ENCODE measurements at regions not wholly inside any gene's neighbourhood (a gene's known extent, or its start where the extent isn't known, plus 50 kb on each side); places are given as distances from the start of the nearest gene placed in this dataset.

- CTCF ChIA-PET, result no interaction called here
- POLR2A ChIA-PET, result no interaction called here
- TF ChIP-seq ZNF530 (tag by site-specific recombination; IDR thresholded peaks at IDR 0.05; ENCODE audit: low read depth) (no peak), ZXDB (tag by site-specific recombination; IDR thresholded peaks at IDR 0.05) (no peak), ZNF629 (tag by site-specific recombination; IDR thresholded peaks at IDR 0.05) (no peak), TRIM28 (IDR thresholded peaks at IDR 0.05; ENCODE audit: borderline replicate concordance, low read length) (no peak), ZNF660 (tag by site-specific recombination; IDR thresholded peaks at IDR 0.05) (no peak), ZBTB20 (tag by site-specific recombination; IDR thresholded peaks at IDR 0.05) (no peak), ZNF341 (tag by site-specific recombination; IDR thresholded peaks at IDR 0.05; ENCODE audit: low read depth) (no peak), ZNF146 (tag by site-specific recombination; IDR thresholded peaks at IDR 0.05) (no peak), SCRT2 (tag by site-specific recombination; IDR thresholded peaks at IDR 0.05) (no peak), ZNF837 (tag by site-specific recombination; IDR thresholded peaks at IDR 0.05) (no peak)
These were observed 298.3 kb downstream of the CDK5RAP2 start for GRCh38 chr9:120281665-120282064.

GRCh38 chr9:120267929-120268328, 312.0 kb downstream of the CDK5RAP2 start:
- ChIA-PET CTCF (interaction anchor here (0.5 kb wide), 1 partner anchor 1122 kb away, joined by 3 read pairs; no protein-coding TSS in a partner anchor), POLR2A (no interaction called here)
- H3K36me3 ChIP-seq (ENCODE audit: control insufficient read depth in 2 of 2, insufficient read depth in 1 of 2, low read length in 2 of 2), result no peaks in the 10 kb centered on the region
- H3K4me3 ChIP-seq (ENCODE audit: low read depth, low read length), result no peak overlapping the region
- H3K9me3 ChIP-seq (ENCODE audit: control insufficient read depth, insufficient read depth, low read depth, low read length), result no peaks in the 10 kb centered on the region
- no peak overlapping the region for H3K27ac ChIP-seq (ENCODE audit: extremely low read depth, low read depth, low read length)
- no peak for TF ChIP-seq TCF7L2 (IDR thresholded peaks at IDR 0.05; ENCODE audit: borderline replicate concordance, low read depth, low read length)
- H3K4me1 ChIP-seq (ENCODE audit: control insufficient read depth, insufficient read depth, low read length), result no peaks in the 10 kb centered on the region

More at GRCh38 chr9:120281665-120282064, 298.3 kb downstream of the CDK5RAP2 start:
- Histone ChIP-seq H3K27ac (ENCODE audit: extremely low read depth, low read depth, low read length) (no peak overlapping the region), H3K36me3 (ENCODE audit: control insufficient read depth in 2 of 2, insufficient read depth in 1 of 2, low read length in 2 of 2) (no peaks in the 10 kb centered on the region), H3K4me3 (ENCODE audit: low read depth, low read length) (no peak overlapping the region), H3K4me1 (ENCODE audit: control insufficient read depth, insufficient read depth, low read length) (no peaks in the 10 kb centered on the region), H3K9me3 (ENCODE audit: control insufficient read depth, insufficient read depth, low read depth, low read length) (no peaks in the 10 kb centered on the region)

- Histone ChIP-seq H3K36me3 (ENCODE audit: control insufficient read depth in 2 of 2, insufficient read depth in 1 of 2, low read length in 2 of 2) (no peaks in the 10 kb centered on the region), H3K4me3 (ENCODE audit: low read depth, low read length) (no peak overlapping the region), H3K4me1 (ENCODE audit: control insufficient read depth, insufficient read depth, low read length) (no peaks in the 10 kb centered on the region), H3K27ac (ENCODE audit: extremely low read depth, low read depth, low read length) (no peak overlapping the region), H3K9me3 (ENCODE audit: control insufficient read depth, insufficient read depth, low read depth, low read length) (no peaks in the 10 kb centered on the region)
- 0 out of 2 replicates have a peak, but pooled peaks have one; percentile 11 for TF ChIP-seq ZIC2 (tag by site-specific recombination; IDR thresholded peaks at IDR 0.05)
- no peak for TF ChIP-seq KLF17 (tag by site-specific recombination; IDR thresholded peaks at IDR 0.05)
- ChIA-PET CTCF (no interaction called here), POLR2A (no interaction called here)
These were observed 314.2 kb downstream of the CDK5RAP2 start for GRCh38 chr9:120265791-120266190.

GRCh38 chr9:120264528-120264927, 315.4 kb downstream of the CDK5RAP2 start:
- CTCF ChIA-PET, result no interaction called here
- TF ChIP-seq HOXC10 (CRISPR knock-in tag; IDR thresholded peaks at IDR 0.05) (no peak), ZNF701 (tag by site-specific recombination; IDR thresholded peaks at IDR 0.05) (no peak), KLF7 (tag by site-specific recombination; IDR thresholded peaks at IDR 0.05; ENCODE audit: borderline replicate concordance) (no peak), ZNF350 (tag by site-specific recombination; IDR thresholded peaks at IDR 0.05) (no peak), ZBTB21 (tag by site-specific recombination; IDR thresholded peaks at IDR 0.05) (no peak), ZBTB44 (tag by site-specific recombination; IDR thresholded peaks at IDR 0.05) (no peak), ZNF138 (tag by site-specific recombination; IDR thresholded peaks at IDR 0.05; ENCODE audit: borderline replicate concordance) (no peak), ZNF623 (tag by site-specific recombination; IDR thresholded peaks at IDR 0.05) (no peak), ZNF792 (tag by site-specific recombination; IDR thresholded peaks at IDR 0.05) (no peak), SCRT2 (tag by site-specific recombination; IDR thresholded peaks at IDR 0.05) (peak; percentile 48), SETDB1 (IDR thresholded peaks at IDR 0.05; ENCODE audit: insufficient read length, low read length) (no peak), ZNF157 (tag by site-specific recombination; IDR thresholded peaks at IDR 0.05) (no peak), ELK4 (IDR thresholded peaks at IDR 0.05; ENCODE audit: borderline replicate concordance, low read depth, low read length) (no peak), ZNF529 (tag by site-specific recombination; IDR thresholded peaks at IDR 0.05; ENCODE audit: insufficient replicate concordance) (no peak), SCRT1 (tag by site-specific recombination; IDR thresholded peaks at IDR 0.05; ENCODE audit: borderline replicate concordance) (0 out of 2 replicates have a peak, but pooled peaks have one; percentile 23)

More at GRCh38 chr9:120264528-120264927, 315.4 kb downstream of the CDK5RAP2 start:
- no peak overlapping the region for H3K4me3 ChIP-seq (ENCODE audit: low read depth, low read length)
- POLR2A ChIA-PET, result no interaction called here
- no peaks in the 10 kb centered on the region for H3K4me1 ChIP-seq (ENCODE audit: control insufficient read depth, insufficient read depth, low read length)
- no peak overlapping the region for H3K27ac ChIP-seq (ENCODE audit: extremely low read depth, low read depth, low read length)
- no peaks in the 10 kb centered on the region for H3K9me3 ChIP-seq (ENCODE audit: control insufficient read depth, insufficient read depth, low read depth, low read length)
- H3K36me3 ChIP-seq (ENCODE audit: control insufficient read depth in 2 of 2, insufficient read depth in 1 of 2, low read length in 2 of 2), result no peaks in the 10 kb centered on the region

All from HEK293 (cell line).